ENCODE measurements at regions not wholly inside any gene's neighbourhood (a gene's known extent, or its start where the extent isn't known, plus 50 kb on each side); places are given as distances from the start of the nearest gene placed in this dataset.

DNA sequence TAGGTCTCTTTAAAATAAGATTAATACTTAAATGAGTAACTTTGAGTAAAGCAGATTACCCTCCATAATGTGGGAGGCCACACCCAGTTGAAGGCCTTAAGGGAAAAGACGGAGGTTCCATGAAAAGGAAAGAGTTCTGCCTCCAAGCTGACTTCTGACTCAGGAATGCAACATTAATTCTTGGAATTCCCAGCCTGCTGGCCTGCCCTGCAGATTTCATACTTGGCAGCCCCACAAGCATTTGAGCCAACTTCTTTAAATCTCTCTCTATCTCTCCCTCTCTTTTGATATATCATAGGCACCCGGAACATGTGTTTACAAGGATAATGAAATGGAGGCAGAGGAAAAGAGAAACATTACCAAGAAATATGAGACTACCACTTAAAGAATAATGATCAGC is 902.3 kb upstream of the MIR17HG start:
- TF ChIP-seq, protein P1, sequence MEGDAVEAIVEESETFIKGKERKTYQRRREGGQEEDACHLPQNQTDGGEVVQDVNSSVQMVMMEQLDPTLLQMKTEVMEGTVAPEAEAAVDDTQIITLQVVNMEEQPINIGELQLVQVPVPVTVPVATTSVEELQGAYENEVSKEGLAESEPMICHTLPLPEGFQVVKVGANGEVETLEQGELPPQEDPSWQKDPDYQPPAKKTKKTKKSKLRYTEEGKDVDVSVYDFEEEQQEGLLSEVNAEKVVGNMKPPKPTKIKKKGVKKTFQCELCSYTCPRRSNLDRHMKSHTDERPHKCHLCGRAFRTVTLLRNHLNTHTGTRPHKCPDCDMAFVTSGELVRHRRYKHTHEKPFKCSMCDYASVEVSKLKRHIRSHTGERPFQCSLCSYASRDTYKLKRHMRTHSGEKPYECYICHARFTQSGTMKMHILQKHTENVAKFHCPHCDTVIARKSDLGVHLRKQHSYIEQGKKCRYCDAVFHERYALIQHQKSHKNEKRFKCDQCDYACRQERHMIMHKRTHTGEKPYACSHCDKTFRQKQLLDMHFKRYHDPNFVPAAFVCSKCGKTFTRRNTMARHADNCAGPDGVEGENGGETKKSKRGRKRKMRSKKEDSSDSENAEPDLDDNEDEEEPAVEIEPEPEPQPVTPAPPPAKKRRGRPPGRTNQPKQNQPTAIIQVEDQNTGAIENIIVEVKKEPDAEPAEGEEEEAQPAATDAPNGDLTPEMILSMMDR (IDR thresholded peaks at IDR 0.05), result no peak
- TF ChIP-seq EZH2 (IDR thresholded peaks at IDR 0.05) (no peak), EZH2phosphoT487 (IDR thresholded peaks at IDR 0.05) (no peak)

Data from neural progenitor cell (in vitro differentiated cells).